Smooth muscle cell (in vitro differentiated cells): ENCODE measurements at regions not wholly inside any gene's neighbourhood (a gene's known extent, or its start where the extent isn't known, plus 50 kb on each side); places are given as distances from the start of the nearest gene placed in this dataset.

Source experiments
- DNase-seq: peaks from one replicate; lab custom pipeline; 2025; ENCODE audit not compliant: unreplicated experiment; lab: John Stamatoyannopoulos, UW
- H2AFZ ChIP-seq: fragments of 200-600 bp; sonication (generic); 2 replicates; pipeline ENCODE4 v1.6.0; 2016; ENCODE audit warnings: antibody characterized with exemption, low read depth, mild to moderate bottlenecking
- H3F3A ChIP-seq: fragments of 200-600 bp; sonication (generic); 2 replicates; pipeline ENCODE4 v1.6.0; 2017; ENCODE audit warnings: antibody characterized with exemption, low read depth
- H3K27ac ChIP-seq: fragments of 200-600 bp; sonication (generic); 2 replicates; pipeline ENCODE4 v1.5.1; 2016; ENCODE audit warnings: low read depth, mild to moderate bottlenecking
- H3K27me3 ChIP-seq: fragments of 200-600 bp; sonication (generic); 2 replicates; pipeline ENCODE4 v1.6.1; 2016; ENCODE audit warnings: low read depth, mild to moderate bottlenecking
- H3K36me3 ChIP-seq: fragments of 200-600 bp; sonication (generic); 2 replicates; pipeline ENCODE4 v1.5.1; 2016; ENCODE audit warnings: low read depth
- H3K4me1 ChIP-seq: fragments of 200-600 bp; sonication (generic); 2 replicates; pipeline ENCODE4 v1.5.1; 2016; ENCODE audit warnings: low read depth
- H3K4me2 ChIP-seq: fragments of 200-600 bp; sonication (generic); 2 replicates; pipeline ENCODE4 v1.6.0; 2016; ENCODE audit warnings: mild to moderate bottlenecking
- H3K4me3 ChIP-seq: fragments of 200-600 bp; sonication (generic); 2 replicates; pipeline ENCODE4 v1.5.1; 2016; ENCODE audit warnings: mild to moderate bottlenecking
- H3K79me2 ChIP-seq: fragments of 200-600 bp; sonication (generic); 2 replicates; pipeline ENCODE4 v1.6.0; 2016; ENCODE audit warnings: low read depth, mild to moderate bottlenecking
- H3K9ac ChIP-seq: fragments of 200-600 bp; sonication (generic); 2 replicates; pipeline ENCODE4 v1.6.0; 2016; ENCODE audit warnings: low read depth
- H3K9me3 ChIP-seq: fragments of 200-600 bp; sonication (generic); replicated peaks from 2 replicates; pipeline ENCODE4 v1.5.1; 2016; ENCODE audit warnings: low read depth
- H4K20me1 ChIP-seq: fragments of 200-600 bp; sonication (generic); 2 replicates; pipeline ENCODE4 v1.6.0; 2016; ENCODE audit warnings: low read depth
- WGBS: methylation state at CpG from one replicate; pipeline ENCODE4 v1.1.7; 2016; ENCODE audit warnings: low lambda C conversion rate; 5-methylcytosine and 5-hydroxymethylcytosine counted together
- TF ChIP-seq, protein P1 (sequence below): fragments of 200-600 bp; sonication (generic); IDR thresholded peaks from 2 replicates; pipeline ENCODE4 v1.5.1; 2017; ENCODE audit warnings: borderline replicate concordance, mild to moderate bottlenecking, antibody characterized with exemption; ENCODE audit not compliant: insufficient read depth, poor library complexity, severe bottlenecking

DNA sequence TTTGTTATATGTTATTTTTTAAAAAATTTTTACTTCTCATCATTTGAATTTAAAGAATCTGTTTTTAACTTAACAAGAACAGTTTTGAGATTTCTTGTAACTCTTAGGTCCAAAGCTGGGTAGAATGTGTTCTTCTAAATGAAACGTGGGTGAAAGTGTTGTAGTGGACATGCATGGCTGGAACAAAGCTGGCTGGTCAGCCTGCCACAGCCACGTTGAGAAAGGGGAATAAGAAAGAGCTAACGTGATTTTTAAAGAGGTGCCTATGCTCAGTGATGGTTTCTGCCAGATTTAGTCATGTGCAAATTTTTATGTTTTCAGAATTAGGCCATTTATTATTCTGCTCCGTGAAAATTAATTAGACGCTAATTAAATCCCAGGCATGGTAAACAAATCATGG lies 203.9 kb upstream of the COL3A1 start:
- Histone ChIP-seq H3K4me1 (no peaks in the 10 kb centered on the region), H3F3A (no peaks in the 10 kb centered on the region), H3K4me2 (no peak overlapping the region), H3K4me3 (no peak overlapping the region), H3K27me3 (no peaks in the 10 kb centered on the region), H3K36me3 (no peaks in the 10 kb centered on the region), H3K9me3 (no peaks in the 10 kb centered on the region), H2AFZ (no peak overlapping the region), H3K27ac (no peak overlapping the region), H3K79me2 (peaks cover 19% of the 10 kb centered on the region), H4K20me1 (no peaks in the 10 kb centered on the region), H3K9ac (no peak overlapping the region)
- 88% methylated on average over 5 of the region's 5 CpGs for WGBS
- no peak for DNase-seq
- TF ChIP-seq, protein P1, sequence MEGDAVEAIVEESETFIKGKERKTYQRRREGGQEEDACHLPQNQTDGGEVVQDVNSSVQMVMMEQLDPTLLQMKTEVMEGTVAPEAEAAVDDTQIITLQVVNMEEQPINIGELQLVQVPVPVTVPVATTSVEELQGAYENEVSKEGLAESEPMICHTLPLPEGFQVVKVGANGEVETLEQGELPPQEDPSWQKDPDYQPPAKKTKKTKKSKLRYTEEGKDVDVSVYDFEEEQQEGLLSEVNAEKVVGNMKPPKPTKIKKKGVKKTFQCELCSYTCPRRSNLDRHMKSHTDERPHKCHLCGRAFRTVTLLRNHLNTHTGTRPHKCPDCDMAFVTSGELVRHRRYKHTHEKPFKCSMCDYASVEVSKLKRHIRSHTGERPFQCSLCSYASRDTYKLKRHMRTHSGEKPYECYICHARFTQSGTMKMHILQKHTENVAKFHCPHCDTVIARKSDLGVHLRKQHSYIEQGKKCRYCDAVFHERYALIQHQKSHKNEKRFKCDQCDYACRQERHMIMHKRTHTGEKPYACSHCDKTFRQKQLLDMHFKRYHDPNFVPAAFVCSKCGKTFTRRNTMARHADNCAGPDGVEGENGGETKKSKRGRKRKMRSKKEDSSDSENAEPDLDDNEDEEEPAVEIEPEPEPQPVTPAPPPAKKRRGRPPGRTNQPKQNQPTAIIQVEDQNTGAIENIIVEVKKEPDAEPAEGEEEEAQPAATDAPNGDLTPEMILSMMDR: no peak

DNA sequence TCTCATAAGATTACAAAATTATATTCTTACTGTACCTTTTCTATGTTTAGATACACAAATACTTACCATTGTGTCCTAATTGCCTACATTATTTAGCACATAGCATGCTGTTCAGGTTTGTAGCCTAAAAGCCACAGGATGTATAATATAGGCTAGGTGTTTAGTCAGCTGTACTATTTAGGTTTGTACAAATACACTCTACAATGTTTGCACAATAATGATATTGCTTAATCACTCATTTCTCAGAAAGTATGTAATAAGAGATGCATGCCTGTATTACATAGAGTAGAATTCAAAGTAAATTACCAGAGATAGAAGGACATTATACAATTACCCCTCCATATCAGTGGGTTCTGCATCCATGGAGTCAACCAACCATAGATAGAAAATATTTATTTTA lies 201.1 kb upstream of the COL3A1 start:
- DNase-seq: no peak
- H3K9ac ChIP-seq: no peak overlapping the region

DNA sequence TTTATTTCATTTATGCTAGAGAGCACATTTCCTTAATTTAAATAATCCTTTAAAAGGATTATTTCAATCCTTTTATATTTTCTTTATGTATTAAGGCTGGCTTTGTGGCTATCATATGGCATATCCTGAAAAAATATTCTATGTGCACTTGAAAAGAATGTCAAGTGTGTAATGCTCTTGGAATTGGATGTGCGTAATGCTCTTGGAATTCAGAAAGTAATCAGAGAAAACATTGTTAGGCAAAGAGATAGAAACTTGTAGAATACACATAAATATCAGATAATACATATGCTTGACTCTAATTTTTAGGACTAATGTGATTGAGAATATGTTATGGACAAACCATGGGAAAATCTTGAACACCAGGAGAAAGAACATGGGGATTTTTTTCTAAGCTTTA lies 197.5 kb upstream of the COL3A1 start:
- TF ChIP-seq, protein P1: no peak
- Histone ChIP-seq H2AFZ (no peak overlapping the region), H3K79me2 (peaks cover 8% of the 10 kb centered on the region), H3K9me3 (no peaks in the 10 kb centered on the region), H3K27ac (peak overlapping the region; percentile 63), H3K4me1 (peaks cover 12% of the 10 kb centered on the region), H3F3A (no peaks in the 10 kb centered on the region), H3K27me3 (no peaks in the 10 kb centered on the region), H3K9ac (no peak overlapping the region), H4K20me1 (no peaks in the 10 kb centered on the region), H3K4me2 (peak overlapping the region; percentile 25), H3K36me3 (no peaks in the 10 kb centered on the region), H3K4me3 (no peak overlapping the region)
- WGBS: 45% methylated on average over 1 of the region's 1 CpG
- DNase-seq: no peak

More for the DNA sequence above, 201.1 kb upstream of the COL3A1 start:
- Histone ChIP-seq H3K27me3 (no peaks in the 10 kb centered on the region), H3F3A (no peaks in the 10 kb centered on the region), H3K79me2 (peaks cover 2% of the 10 kb centered on the region), H3K36me3 (no peaks in the 10 kb centered on the region), H3K9me3 (no peaks in the 10 kb centered on the region), H3K27ac (no peak overlapping the region), H3K4me2 (no peak overlapping the region), H4K20me1 (no peaks in the 10 kb centered on the region), H2AFZ (no peak overlapping the region), H3K4me3 (no peak overlapping the region), H3K4me1 (peaks cover 6% of the 10 kb centered on the region)
- TF ChIP-seq, protein P1: no peak

DNA sequence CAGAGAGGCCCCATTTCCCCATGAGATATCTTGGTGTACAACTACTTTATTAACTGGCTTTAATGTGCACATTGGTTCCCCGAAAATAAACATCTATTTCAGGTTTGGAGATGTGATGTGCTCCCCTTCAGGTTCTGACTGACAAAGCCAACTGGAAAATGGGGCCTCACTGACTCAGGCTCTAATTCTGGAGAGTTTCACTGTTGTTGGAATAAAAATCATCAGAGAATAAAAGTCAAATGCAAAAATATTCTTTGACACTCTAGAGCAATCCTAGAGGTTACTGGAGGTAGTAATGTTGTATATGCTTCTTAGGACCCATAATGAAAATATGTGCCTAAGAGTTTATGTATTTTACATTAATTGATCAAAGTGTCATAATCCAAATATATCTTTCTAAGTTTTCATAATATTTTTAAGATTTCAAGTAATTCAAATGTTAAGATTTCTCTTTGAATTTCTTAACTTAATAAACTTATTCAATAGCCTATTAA lies 189.9 kb upstream of the COL3A1 start:
- Histone ChIP-seq H3K27me3 (no peaks in the 10 kb centered on the region), H3F3A (peaks cover 44% of the 10 kb centered on the region), H3K4me1 (peaks cover 42% of the 10 kb centered on the region), H3K4me2 (peak overlapping the region; percentile 80), H3K4me3 (no peak overlapping the region), H3K9me3 (no peaks in the 10 kb centered on the region), H2AFZ (no peak overlapping the region), H4K20me1 (no peaks in the 10 kb centered on the region), H3K36me3 (no peaks in the 10 kb centered on the region), H3K9ac (peak overlapping the region; percentile 27), H3K79me2 (peaks cover 10% of the 10 kb centered on the region), H3K27ac (peak overlapping the region; percentile 99)
- 68% methylated on average over 1 of the region's 1 CpG for whole genome bisulfite sequencing
- no peak for DNase-seq
- TF ChIP-seq, protein P1: peak; percentile 5
